Body of pancreas (tissue), 4 donors: ENCODE measurements at regions not wholly inside any gene's neighbourhood (a gene's known extent, or its start where the extent isn't known, plus 50 kb on each side); places are given as distances from the start of the nearest gene placed in this dataset.

Experiments
- ATAC-seq: fragments of 150-250 bp; one replicate; pipeline ENCODE4 v1.9.1; 2016
- DNase-seq, 4 donors: peaks; one replicate each; pipeline ENCODE4 v3.0.0-alpha.2; 2019
- H3K27ac ChIP-seq, 4 donors: fragments of 200-600 bp; sonication (generic); 1 replicate in 3 of 4; 2 replicates in 1 of 4; pipeline versions ENCODE4 v1.5.1 to v1.6.1; 2016 to 2019; ENCODE audit warnings: mild to moderate bottlenecking in 1 of 4, mixed read lengths in 1 of 4, moderate library complexity in 1 of 4
- H3K27me3 ChIP-seq, 2 donors: fragments of 200-600 bp; sonication (generic); one replicate each; pipeline ENCODE4 v1.6.0; 2016; ENCODE audit warnings: mild to moderate bottlenecking in 1 of 2
- H3K36me3 ChIP-seq, 2 donors: fragments of 200-600 bp; sonication (generic); replicated peaks in 1 of 2; 2 replicates each; pipeline ENCODE4 v1.5.1; 2016; ENCODE audit warnings: low read depth in 2 of 2; ENCODE audit not compliant: insufficient read depth in 1 of 2
- H3K4me1 ChIP-seq: fragments of 200-600 bp; sonication (generic); one replicate; pipeline ENCODE4 v1.6.0; 2016
- H3K4me3 ChIP-seq, 2 donors: fragments of 200-600 bp; sonication (generic); 1 replicate in 1 of 2; 2 replicates in 1 of 2; pipeline ENCODE4 v1.5.1; 2016 to 2019
- H3K9me3 ChIP-seq, 3 donors: fragments of 200-600 bp; sonication (generic); 1 replicate in 2 of 3; 2 replicates in 1 of 3; pipeline ENCODE4 v1.5.1; 2016
- CTCF ChIP-seq, 7 experiments: fragments of 450-650 bp in 4 of 7; fragments of 200-600 bp in 3 of 7; sonication (generic) in 3 of 7; IDR thresholded peaks; one replicate each; pipeline ENCODE4 v1.5.1; 2016 to 2019; ENCODE audit warnings: antibody characterized with exemption in 7 of 7
- POLR2A ChIP-seq, 3 donors: fragments of 450-650 bp; IDR thresholded peaks; one replicate each; pipeline ENCODE4 v1.6.1; 2016; ENCODE audit warnings: antibody characterized with exemption in 3 of 3, mild to moderate bottlenecking in 2 of 3
- WGBS, 2 donors: methylation state at CpG; one replicate each; pipeline ENCODE4 v1.1.5; 2017; 5-methylcytosine and 5-hydroxymethylcytosine counted together
- intact Hi-C: fragments of 100-400 bp; cut with DNase I; formaldehyde crosslinking; loops from one replicate; pipeline ENCODE4 v1.15.1; 2023

GRCh38 chr5:8516356-8516755 lies 647.4 kb downstream of the MTRR start:
- Histone ChIP-seq H3K27ac (no peak overlapping the region), H3K9me3 (no peaks in the 10 kb centered on the region), H3K4me1 (no peaks in the 10 kb centered on the region), H3K4me3 (no peak overlapping the region), H3K36me3 (no peaks in the 10 kb centered on the region), H3K27me3 (no peaks in the 10 kb centered on the region)
- 71 to 76% methylated on average over 4 of the region's 4 CpGs for WGBS, 2 donors
- TF ChIP-seq CTCF (IDR thresholded peaks at IDR 0.05): no peak
- TF ChIP-seq POLR2A (IDR thresholded peaks at IDR 0.05): no peak
- no peak for ATAC-seq
- DNase-seq: no peak
- intact Hi-C loops: no loop called here

- H3K27ac ChIP-seq: no peak overlapping the region
- intact Hi-C loops: no loop called here
- no peaks in the 10 kb centered on the region for H3K4me1 ChIP-seq
- no peaks in the 10 kb centered on the region for H3K9me3 ChIP-seq
- no peaks in the 10 kb centered on the region for H3K36me3 ChIP-seq
- ATAC-seq: no peak
- no peak for TF ChIP-seq CTCF (IDR thresholded peaks at IDR 0.05)
- no peak overlapping the region for H3K4me3 ChIP-seq
- H3K27me3 ChIP-seq: no peaks in the 10 kb centered on the region
- no peak for DNase-seq
- WGBS, 2 donors: 46 to 54% methylated on average over 6 of the region's 6 CpGs
Observed at GRCh38 chr5:8517456-8517855, 648.5 kb downstream of the MTRR start.

- no peak overlapping the region for H3K27ac ChIP-seq
- intact Hi-C loops: no loop called here
- ATAC-seq: no peak
- no peaks in the 10 kb centered on the region for H3K4me1 ChIP-seq
- WGBS, 2 donors: 64 to 67% methylated on average over 3 of the region's 3 CpGs
- no peaks in the 10 kb centered on the region for H3K27me3 ChIP-seq
- no peak for DNase-seq
- H3K36me3 ChIP-seq: no peaks in the 10 kb centered on the region
- no peak for TF ChIP-seq POLR2A (IDR thresholded peaks at IDR 0.05)
- no peak for TF ChIP-seq CTCF (IDR thresholded peaks at IDR 0.05)
- no peak overlapping the region for H3K4me3 ChIP-seq
- no peaks in the 10 kb centered on the region for H3K9me3 ChIP-seq
Observed at GRCh38 chr5:8520917-8521316, 652.0 kb downstream of the MTRR start.

GRCh38 chr5:8521991-8522390 lies 653.0 kb downstream of the MTRR start:
- DNase-seq: no peak
- Histone ChIP-seq H3K27ac (no peak overlapping the region), H3K4me1 (no peaks in the 10 kb centered on the region), H3K27me3 (no peaks in the 10 kb centered on the region), H3K9me3 (no peaks in the 10 kb centered on the region), H3K4me3 (no peak overlapping the region), H3K36me3 (no peaks in the 10 kb centered on the region)
- no peak for ATAC-seq
- intact Hi-C loops: no loop called here
- 68 to 70% methylated on average over 8 of the region's 8 CpGs for WGBS, 2 donors
- TF ChIP-seq CTCF (IDR thresholded peaks at IDR 0.05) (no peak), POLR2A (IDR thresholded peaks at IDR 0.05) (no peak)

GRCh38 chr5:8522646-8523045 lies 653.7 kb downstream of the MTRR start:
- no peaks in the 10 kb centered on the region for H3K36me3 ChIP-seq
- ATAC-seq (no peak), DNase-seq (no peak)
- H3K4me3 ChIP-seq: no peak overlapping the region
- no peaks in the 10 kb centered on the region for H3K9me3 ChIP-seq
- no peaks in the 10 kb centered on the region for H3K27me3 ChIP-seq
- 6 to 28% methylated on average over 3 of the region's 3 CpGs for WGBS, 2 donors
- intact Hi-C loops: no loop called here
- no peaks in the 10 kb centered on the region for H3K4me1 ChIP-seq
- no peak for TF ChIP-seq CTCF (IDR thresholded peaks at IDR 0.05)
- no peak for TF ChIP-seq POLR2A (IDR thresholded peaks at IDR 0.05)
- H3K27ac ChIP-seq: no peak overlapping the region
